OCI-LY7 (cell line): ENCODE measurements at regions not wholly inside any gene's neighbourhood (a gene's known extent, or its start where the extent isn't known, plus 50 kb on each side); places are given as distances from the start of the nearest gene placed in this dataset.

ENCODE experiments used
- EZH2phosphoT487 ChIP-seq: fragments of 200-600 bp; sonication (generic); IDR thresholded peaks from 2 replicates; pipeline ENCODE4 v1.6.1; 2018; ENCODE audit warnings: low read depth, borderline replicate concordance, mild to moderate bottlenecking, mixed run types, antibody characterized with exemption, low read length, moderate library complexity, mixed read lengths
- TF ChIP-seq, protein P1 (sequence below): fragments of 200-600 bp; sonication (generic); conservative IDR thresholded peaks from 2 replicates; pipeline ENCODE4 v1.5.1; 2014; ENCODE audit warnings: mild to moderate bottlenecking, antibody characterized with exemption, low read length, moderate library complexity, mixed read lengths

- TF ChIP-seq, protein P1, sequence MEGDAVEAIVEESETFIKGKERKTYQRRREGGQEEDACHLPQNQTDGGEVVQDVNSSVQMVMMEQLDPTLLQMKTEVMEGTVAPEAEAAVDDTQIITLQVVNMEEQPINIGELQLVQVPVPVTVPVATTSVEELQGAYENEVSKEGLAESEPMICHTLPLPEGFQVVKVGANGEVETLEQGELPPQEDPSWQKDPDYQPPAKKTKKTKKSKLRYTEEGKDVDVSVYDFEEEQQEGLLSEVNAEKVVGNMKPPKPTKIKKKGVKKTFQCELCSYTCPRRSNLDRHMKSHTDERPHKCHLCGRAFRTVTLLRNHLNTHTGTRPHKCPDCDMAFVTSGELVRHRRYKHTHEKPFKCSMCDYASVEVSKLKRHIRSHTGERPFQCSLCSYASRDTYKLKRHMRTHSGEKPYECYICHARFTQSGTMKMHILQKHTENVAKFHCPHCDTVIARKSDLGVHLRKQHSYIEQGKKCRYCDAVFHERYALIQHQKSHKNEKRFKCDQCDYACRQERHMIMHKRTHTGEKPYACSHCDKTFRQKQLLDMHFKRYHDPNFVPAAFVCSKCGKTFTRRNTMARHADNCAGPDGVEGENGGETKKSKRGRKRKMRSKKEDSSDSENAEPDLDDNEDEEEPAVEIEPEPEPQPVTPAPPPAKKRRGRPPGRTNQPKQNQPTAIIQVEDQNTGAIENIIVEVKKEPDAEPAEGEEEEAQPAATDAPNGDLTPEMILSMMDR = no peak
- no peak for TF ChIP-seq EZH2phosphoT487
Measured at GRCh38 chr2:180478883-180479282, 471.8 kb upstream of the CWC22 start.
